GM10266 (cell line): ENCODE measurements at regions not wholly inside any gene's neighbourhood (a gene's known extent, or its start where the extent isn't known, plus 50 kb on each side); places are given as distances from the start of the nearest gene placed in this dataset.

Experiments
- DNase-seq: peaks from one replicate; pipeline ENCODE4 v3.0.0; 2012; ENCODE audit errors: extremely low spot score
- TF ChIP-seq, protein P1 (sequence below): IDR thresholded peaks from 2 replicates; pipeline ENCODE4 v1.5.1; 2012; ENCODE audit warnings: mild to moderate bottlenecking, low read depth; ENCODE audit not compliant: control insufficient read depth, insufficient read depth; ENCODE audit errors: missing control alignments

DNA sequence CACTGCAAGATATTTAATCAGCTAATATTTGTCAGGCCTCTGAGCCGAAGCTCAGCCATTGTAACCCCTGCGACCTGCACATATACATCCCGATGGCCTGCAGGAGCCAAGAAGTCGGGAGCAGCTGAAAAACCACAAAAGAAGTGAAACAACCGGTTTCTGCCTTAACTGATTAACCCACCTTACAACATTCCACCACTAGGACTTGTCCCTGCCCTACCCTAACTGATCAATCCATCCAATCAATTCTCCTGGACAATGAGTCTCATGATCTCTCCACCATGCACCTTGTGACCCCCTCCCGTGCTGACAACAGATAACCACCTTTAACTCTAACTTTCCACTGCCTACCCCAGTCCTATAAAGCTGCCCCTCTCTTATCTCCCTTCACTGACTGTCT, 945.4 kb upstream of the GYPC start:
- DNase-seq, result no peak
- TF ChIP-seq, protein P1, sequence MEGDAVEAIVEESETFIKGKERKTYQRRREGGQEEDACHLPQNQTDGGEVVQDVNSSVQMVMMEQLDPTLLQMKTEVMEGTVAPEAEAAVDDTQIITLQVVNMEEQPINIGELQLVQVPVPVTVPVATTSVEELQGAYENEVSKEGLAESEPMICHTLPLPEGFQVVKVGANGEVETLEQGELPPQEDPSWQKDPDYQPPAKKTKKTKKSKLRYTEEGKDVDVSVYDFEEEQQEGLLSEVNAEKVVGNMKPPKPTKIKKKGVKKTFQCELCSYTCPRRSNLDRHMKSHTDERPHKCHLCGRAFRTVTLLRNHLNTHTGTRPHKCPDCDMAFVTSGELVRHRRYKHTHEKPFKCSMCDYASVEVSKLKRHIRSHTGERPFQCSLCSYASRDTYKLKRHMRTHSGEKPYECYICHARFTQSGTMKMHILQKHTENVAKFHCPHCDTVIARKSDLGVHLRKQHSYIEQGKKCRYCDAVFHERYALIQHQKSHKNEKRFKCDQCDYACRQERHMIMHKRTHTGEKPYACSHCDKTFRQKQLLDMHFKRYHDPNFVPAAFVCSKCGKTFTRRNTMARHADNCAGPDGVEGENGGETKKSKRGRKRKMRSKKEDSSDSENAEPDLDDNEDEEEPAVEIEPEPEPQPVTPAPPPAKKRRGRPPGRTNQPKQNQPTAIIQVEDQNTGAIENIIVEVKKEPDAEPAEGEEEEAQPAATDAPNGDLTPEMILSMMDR, result no peak

DNA sequence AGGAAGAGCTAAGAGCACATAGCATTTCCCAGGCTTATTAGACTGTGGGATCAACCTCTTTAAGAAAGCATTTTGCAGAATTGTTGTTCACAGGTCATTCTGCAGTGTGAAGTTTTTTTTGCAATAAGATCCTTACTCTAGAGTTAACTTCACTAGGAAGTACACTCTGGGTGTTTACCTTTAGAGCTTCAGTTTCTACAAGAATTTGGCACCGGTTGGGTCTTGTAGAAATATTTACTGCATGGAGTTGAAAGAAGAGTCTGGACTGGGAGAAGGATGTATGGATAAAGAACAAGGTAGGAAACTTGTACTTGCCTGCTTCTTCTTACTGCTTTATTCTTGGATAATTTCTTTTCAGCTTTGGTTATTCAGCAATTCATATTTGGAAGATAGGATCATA, 944.9 kb upstream of the GYPC start:
- no peak for DNase-seq
- TF ChIP-seq, protein P1, result no peak

DNA sequence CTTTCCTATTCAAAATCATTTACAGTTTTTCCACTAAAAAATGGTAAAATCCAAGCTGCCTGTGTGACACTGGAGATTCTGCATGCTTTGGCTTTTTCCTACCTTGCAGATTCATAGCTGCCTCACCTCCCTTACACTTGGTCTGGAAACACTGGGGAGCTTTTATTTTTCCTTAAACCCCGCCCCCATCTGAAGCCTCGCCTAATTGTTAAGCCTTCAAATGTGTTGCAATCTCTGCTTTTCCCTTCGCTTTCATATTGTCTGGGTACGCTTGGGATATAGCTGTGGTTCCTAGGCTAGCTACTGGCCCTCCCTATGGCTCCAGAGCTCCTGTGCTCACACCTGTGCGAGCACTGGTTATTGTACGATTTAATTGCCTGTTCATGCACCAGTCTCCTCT, 942.4 kb upstream of the GYPC start:
- no peak for DNase-seq
- TF ChIP-seq, protein P1, result no peak

DNA sequence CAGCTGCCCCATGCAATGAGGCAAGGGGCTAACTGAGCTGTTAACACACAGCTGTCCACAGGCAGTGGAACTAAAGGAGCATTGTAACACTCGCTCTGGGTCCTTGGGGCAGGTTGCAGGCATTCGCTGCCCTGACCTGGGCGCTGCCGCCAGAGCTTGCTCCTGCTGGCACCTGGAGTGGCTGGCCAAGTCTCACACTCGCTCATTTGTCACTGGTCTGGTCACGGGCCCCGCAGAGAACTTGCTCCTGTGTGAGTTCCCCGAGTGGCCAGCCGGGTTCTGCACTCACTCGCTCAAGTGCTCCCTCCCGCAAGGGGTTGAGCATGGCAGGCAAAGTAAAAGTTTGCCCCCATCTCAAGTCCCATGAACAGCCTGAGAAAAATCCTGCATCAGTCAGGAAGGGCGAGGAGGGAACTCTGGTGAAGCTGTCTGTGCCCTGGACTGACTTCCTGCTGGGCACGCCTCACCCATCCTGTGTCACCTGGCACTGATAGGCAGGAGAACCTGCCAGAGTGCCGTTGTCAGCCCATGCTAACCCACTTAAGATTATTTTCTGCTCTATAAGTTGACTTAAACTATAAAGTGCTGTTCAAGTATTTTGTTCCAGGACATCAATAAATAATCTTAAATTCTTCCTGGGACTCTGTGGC, 934.8 kb upstream of the GYPC start:
- TF ChIP-seq, protein P1, result no peak

DNA sequence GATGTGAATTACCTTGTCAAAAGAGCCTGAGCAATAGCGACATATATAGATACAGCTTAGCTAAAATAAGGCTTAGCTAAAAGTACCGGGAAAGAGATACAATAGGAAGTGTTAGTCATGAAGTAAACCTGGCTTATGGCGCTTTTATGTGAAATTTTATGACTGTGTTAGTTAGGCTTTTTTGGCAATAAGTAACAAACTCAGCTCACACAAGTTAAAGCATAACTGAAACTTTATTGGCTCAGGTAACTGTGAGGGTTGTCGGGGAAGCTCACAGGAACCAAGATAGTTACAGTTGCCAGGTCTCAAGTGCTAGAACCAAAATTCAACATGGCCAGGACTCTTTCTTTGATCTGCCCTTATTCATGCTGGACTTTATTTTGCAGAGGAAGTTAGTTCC, 925.0 kb upstream of the GYPC start:
- no peak for DNase-seq
- TF ChIP-seq, protein P1, result no peak

More for the DNA sequence above, 934.8 kb upstream of the GYPC start:
- no peak for DNase-seq

DNA sequence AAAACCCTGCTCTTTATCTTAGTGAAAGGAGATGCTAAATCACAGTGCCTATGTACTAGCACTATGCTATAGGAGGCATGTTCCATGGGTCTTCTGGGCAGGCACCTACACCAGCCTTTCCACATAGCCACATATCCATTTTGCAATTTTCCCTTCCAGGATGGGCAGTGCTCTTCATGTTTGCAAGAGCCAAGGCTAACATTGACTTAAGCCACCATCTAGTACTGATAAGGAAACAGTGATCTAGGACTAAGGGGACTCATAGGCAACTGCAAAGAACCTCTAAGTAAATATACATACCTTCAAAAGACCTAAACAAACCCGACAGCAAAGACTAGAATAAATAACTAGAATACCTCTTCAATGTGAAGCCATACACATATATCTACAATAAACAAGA, 919.7 kb upstream of the GYPC start:
- no peak for DNase-seq
- TF ChIP-seq, protein P1, result no peak

DNA sequence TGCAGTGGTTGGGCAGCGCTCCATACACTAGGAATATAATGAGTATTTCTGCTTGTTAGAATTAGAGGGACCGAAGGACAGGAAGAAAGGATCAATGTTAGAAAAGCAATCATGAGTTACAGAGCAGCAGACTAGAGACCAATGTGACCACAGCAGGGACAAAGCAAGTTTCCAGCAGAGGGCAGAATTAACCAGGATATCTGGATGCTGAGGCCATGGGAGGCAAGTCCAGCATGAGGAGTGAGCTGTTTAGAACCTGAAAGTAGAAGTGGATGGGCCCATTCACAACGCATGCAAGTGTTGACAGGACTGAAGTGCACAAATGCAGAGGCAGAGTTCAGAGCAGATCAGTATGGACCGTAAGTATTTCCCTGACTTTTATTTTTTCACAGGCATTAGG, 910.4 kb upstream of the GYPC start:
- TF ChIP-seq, protein P1, result peak; percentile 18
- peak; percentile 7 for DNase-seq
